KOPT-K1 (cell line): ENCODE measurements at regions not wholly inside any gene's neighbourhood (a gene's known extent, or its start where the extent isn't known, plus 50 kb on each side); places are given as distances from the start of the nearest gene placed in this dataset.
"Not testable (repeated sequence)": the region's sequence is repeated elsewhere in the genome, so short reads cannot be mapped to it uniquely, and the experiment has no call there.

ENCODE experiments used
- H3K27ac ChIP-seq: fragments of 200-600 bp; sonication (generic); 2 replicates; pipeline ENCODE4 v1.5.1; 2016; ENCODE audit warnings: antibody characterized with exemption, mild to moderate bottlenecking, low read depth, low read length; ENCODE audit not compliant: poor library complexity, severe bottlenecking
- H3K36me3 ChIP-seq: fragments of 200-600 bp; sonication (generic); 2 replicates; pipeline ENCODE4 v1.5.1; 2017; ENCODE audit warnings: antibody characterized with exemption, mild to moderate bottlenecking, low read length, moderate library complexity; ENCODE audit not compliant: insufficient read depth
- H3K9me3 ChIP-seq: fragments of 200-600 bp; sonication (generic); 2 replicates; pipeline ENCODE4 v1.5.1; 2017; ENCODE audit warnings: antibody characterized with exemption, low read length, mild to moderate bottlenecking; ENCODE audit not compliant: insufficient read depth, poor library complexity, severe bottlenecking

GRCh38 chrX:46247456-46247855 is 297.8 kb downstream of the ZNF674 start:
- Histone ChIP-seq H3K27ac (no peak overlapping the region), H3K36me3 (no peaks in the 10 kb centered on the region), H3K9me3 (no peaks in the 10 kb centered on the region)

- Histone ChIP-seq H3K27ac (no peak overlapping the region), H3K36me3 (no peaks in the 10 kb centered on the region), H3K9me3 (no peaks in the 10 kb centered on the region)
Measured at GRCh38 chrX:46244451-46244850, 300.8 kb downstream of the ZNF674 start.

- H3K27ac ChIP-seq = no peak overlapping the region
- no peaks in the 10 kb centered on the region for H3K9me3 ChIP-seq
- no peaks in the 10 kb centered on the region for H3K36me3 ChIP-seq
Measured at GRCh38 chrX:46236411-46236810, 308.8 kb downstream of the ZNF674 start.

GRCh38 chrX:46235778-46236177 is 309.4 kb downstream of the ZNF674 start:
- Histone ChIP-seq H3K9me3 (no peaks in the 10 kb centered on the region), H3K27ac (no peak overlapping the region)

GRCh38 chrX:46234775-46235174 is 310.4 kb downstream of the ZNF674 start:
- Histone ChIP-seq H3K27ac (no peak overlapping the region), H3K36me3 (no peaks in the 10 kb centered on the region), H3K9me3 (no peaks in the 10 kb centered on the region)

More at GRCh38 chrX:46235778-46236177, 309.4 kb downstream of the ZNF674 start:
- no peaks in the 10 kb centered on the region for H3K36me3 ChIP-seq

GRCh38 chrX:46228389-46228788 is 316.8 kb downstream of the ZNF674 start:
- no peaks in the 10 kb centered on the region for H3K36me3 ChIP-seq
- no peak overlapping the region for H3K27ac ChIP-seq
- H3K9me3 ChIP-seq = no peaks in the 10 kb centered on the region

- Histone ChIP-seq H3K36me3 (no peaks in the 10 kb centered on the region), H3K27ac (no peak overlapping the region), H3K9me3 (no peaks in the 10 kb centered on the region)
Measured at GRCh38 chrX:46226422-46226821, 318.8 kb downstream of the ZNF674 start.

GRCh38 chrX:46223499-46223898 is 321.7 kb downstream of the ZNF674 start:
- H3K36me3 ChIP-seq, H3K9me3 ChIP-seq, H3K27ac ChIP-seq: not testable (repeated sequence)

GRCh38 chrX:46220822-46221221 is 324.4 kb downstream of the ZNF674 start:
- no peak overlapping the region for H3K27ac ChIP-seq
- no peaks in the 10 kb centered on the region for H3K9me3 ChIP-seq
- H3K36me3 ChIP-seq = no peaks in the 10 kb centered on the region

GRCh38 chrX:46218373-46218772 is 326.8 kb downstream of the ZNF674 start:
- no peaks in the 10 kb centered on the region for H3K36me3 ChIP-seq
- H3K9me3 ChIP-seq = no peaks in the 10 kb centered on the region
- no peak overlapping the region for H3K27ac ChIP-seq

GRCh38 chrX:46216406-46216805 is 328.8 kb downstream of the ZNF674 start:
- H3K9me3 ChIP-seq = no peaks in the 10 kb centered on the region
- no peaks in the 10 kb centered on the region for H3K36me3 ChIP-seq
- H3K27ac ChIP-seq = no peak overlapping the region

- H3K36me3 ChIP-seq = no peaks in the 10 kb centered on the region
- H3K27ac ChIP-seq = no peak overlapping the region
- H3K9me3 ChIP-seq = no peaks in the 10 kb centered on the region
Measured at GRCh38 chrX:46211079-46211478, 334.1 kb downstream of the ZNF674 start.

GRCh38 chrX:46209768-46210167 is 335.5 kb downstream of the ZNF674 start:
- H3K9me3 ChIP-seq = no peaks in the 10 kb centered on the region

GRCh38 chrX:46209037-46209436 is 336.2 kb downstream of the ZNF674 start:
- no peaks in the 10 kb centered on the region for H3K36me3 ChIP-seq
- H3K27ac ChIP-seq = no peak overlapping the region

More at GRCh38 chrX:46209768-46210167, 335.5 kb downstream of the ZNF674 start:
- no peak overlapping the region for H3K27ac ChIP-seq
- no peaks in the 10 kb centered on the region for H3K36me3 ChIP-seq

GRCh38 chrX:46208225-46208854 is 336.9 kb downstream of the ZNF674 start:
- Histone ChIP-seq H3K27ac (peak overlapping the region; percentile 38), H3K36me3 (no peaks in the 10 kb centered on the region), H3K9me3 (no peaks in the 10 kb centered on the region)

More at GRCh38 chrX:46209037-46209436, 336.2 kb downstream of the ZNF674 start:
- no peaks in the 10 kb centered on the region for H3K9me3 ChIP-seq

- H3K9me3 ChIP-seq = no peaks in the 10 kb centered on the region
- no peak overlapping the region for H3K27ac ChIP-seq
- no peaks in the 10 kb centered on the region for H3K36me3 ChIP-seq
Measured at GRCh38 chrX:46204721-46205422, 340.3 kb downstream of the ZNF674 start.
